ENCODE measurements at regions not wholly inside any gene's neighbourhood (a gene's known extent, or its start where the extent isn't known, plus 50 kb on each side); places are given as distances from the start of the nearest gene placed in this dataset.
"Not testable (repeated sequence)": the region's sequence is repeated elsewhere in the genome, so short reads cannot be mapped to it uniquely, and the experiment has no call there.

GRCh38 chr13:86870444-86870843, 800.7 kb upstream of the SLITRK5 start:
- Mint-ChIP-seq H3K4me3 (no peak overlapping the region), H3K27ac (no peak overlapping the region), H3K27me3 (no peaks in the 10 kb centered on the region), H3K9me3 (no peaks in the 10 kb centered on the region), H3K4me1 (no peaks in the 10 kb centered on the region)
- DNase-seq = no peak
- ATAC-seq = no peak

DNA sequence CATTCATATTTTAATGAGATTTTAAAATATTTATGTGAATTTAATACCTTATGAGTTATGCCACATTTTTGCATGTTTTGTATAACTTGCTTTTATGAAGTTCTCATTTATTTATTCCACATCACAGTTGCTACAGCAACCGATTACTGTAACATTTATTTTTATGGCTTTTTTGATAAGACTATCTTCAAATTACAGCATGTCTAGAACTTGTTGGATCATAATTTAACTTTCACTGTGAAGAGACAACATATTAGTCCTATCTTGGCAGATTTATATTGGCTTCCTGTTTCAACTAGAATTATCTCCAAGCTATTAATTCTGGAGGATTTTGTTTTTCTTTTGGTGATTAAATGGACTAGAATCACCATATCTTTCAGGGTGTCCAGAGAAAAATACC, 793.7 kb upstream of the SLITRK5 start:
- Mint-ChIP-seq H3K27me3 (no peaks in the 10 kb centered on the region), H3K4me1 (no peaks in the 10 kb centered on the region), H3K4me3 (no peak overlapping the region), H3K27ac (no peak overlapping the region), H3K9me3 (peaks cover 0 to 3% of the 10 kb centered on the region in 2 donors)
- no peak for ATAC-seq
- DNase-seq = no peak

GRCh38 chr13:86878781-86879180, 792.4 kb upstream of the SLITRK5 start:
- ATAC-seq (no peak), DNase-seq (no peak)
- H3K4me1 Mint-ChIP-seq = no peaks in the 10 kb centered on the region

GRCh38 chr13:86881390-86881789, 789.8 kb upstream of the SLITRK5 start:
- Mint-ChIP-seq H3K27ac (no peak overlapping the region), H3K27me3 (no peaks in the 10 kb centered on the region), H3K4me1 (no peaks in the 10 kb centered on the region), H3K4me3 (no peak overlapping the region), H3K9me3 (peaks cover 0 to 13% of the 10 kb centered on the region in 2 donors)
- DNase-seq (no peak), ATAC-seq (no peak)

More at GRCh38 chr13:86878781-86879180, 792.4 kb upstream of the SLITRK5 start:
- Mint-ChIP-seq H3K9me3 (peaks cover 0 to 7% of the 10 kb centered on the region in 2 donors), H3K27me3 (no peaks in the 10 kb centered on the region), H3K27ac (no peak overlapping the region), H3K4me3 (no peak overlapping the region)

- H3K4me3 Mint-ChIP-seq = no peak overlapping the region
- DNase-seq = no peak
- ATAC-seq = no peak
- no peaks in the 10 kb centered on the region for H3K4me1 Mint-ChIP-seq
- no peak overlapping the region for H3K27ac Mint-ChIP-seq
- H3K27me3 Mint-ChIP-seq = no peaks in the 10 kb centered on the region
- H3K9me3 Mint-ChIP-seq = peaks cover 0 to 13% of the 10 kb centered on the region in 2 donors
Measured at GRCh38 chr13:86882107-86882506, 789.1 kb upstream of the SLITRK5 start.

GRCh38 chr13:86882835-86883234, 788.3 kb upstream of the SLITRK5 start:
- ATAC-seq (no peak), DNase-seq (no peak)
- Mint-ChIP-seq H3K27ac (no peak overlapping the region), H3K27me3 (no peaks in the 10 kb centered on the region), H3K9me3 (peaks cover 0 to 13% of the 10 kb centered on the region in 2 donors), H3K4me1 (no peaks in the 10 kb centered on the region), H3K4me3 (no peak overlapping the region)

- no peaks in the 10 kb centered on the region for H3K27me3 Mint-ChIP-seq
- ATAC-seq (no peak), DNase-seq (no peak)
Measured at GRCh38 chr13:86892330-86892729, 778.8 kb upstream of the SLITRK5 start.

GRCh38 chr13:86900906-86901305, 770.3 kb upstream of the SLITRK5 start:
- no peaks in the 10 kb centered on the region for H3K27me3 Mint-ChIP-seq

More at GRCh38 chr13:86892330-86892729, 778.8 kb upstream of the SLITRK5 start:
- H3K4me3 Mint-ChIP-seq = no peak overlapping the region
- H3K9me3 Mint-ChIP-seq = peaks cover 0 to 4% of the 10 kb centered on the region in 2 donors
- no peaks in the 10 kb centered on the region for H3K4me1 Mint-ChIP-seq
- H3K27ac Mint-ChIP-seq = no peak overlapping the region

DNA sequence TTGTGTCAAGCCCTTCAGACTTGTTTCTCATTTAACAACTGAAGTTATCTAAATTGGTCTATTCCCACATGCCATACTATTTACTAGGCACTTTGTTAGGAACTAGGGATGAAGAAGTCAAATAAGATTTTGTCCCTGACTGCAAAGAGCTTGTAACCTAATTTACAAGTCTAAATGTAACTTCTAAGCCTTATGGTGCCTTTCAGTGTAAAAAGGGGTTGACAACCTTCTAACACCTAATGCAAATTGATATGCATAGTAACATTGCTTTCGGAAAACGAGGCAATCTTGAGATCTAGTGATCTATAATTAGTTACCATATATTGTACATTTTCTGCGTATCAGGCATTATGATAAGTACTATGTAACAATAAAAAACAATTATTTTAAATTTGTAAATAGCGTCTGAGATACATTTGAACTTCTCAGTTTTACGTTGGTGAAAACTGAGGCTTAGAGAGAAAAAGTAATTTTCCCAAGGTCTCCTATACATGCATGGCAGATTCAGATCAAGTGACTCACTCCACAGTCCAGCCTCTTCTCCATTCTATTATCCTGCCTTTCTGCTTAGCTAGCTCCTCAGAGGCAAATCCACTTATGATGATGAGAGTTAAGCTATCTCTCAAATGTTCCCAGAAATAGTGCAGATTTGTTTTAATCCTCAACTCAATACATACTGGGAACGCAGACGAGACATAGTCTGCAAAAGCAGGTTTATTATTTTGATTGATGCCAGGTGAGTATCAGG, 764.9 kb upstream of the SLITRK5 start:
- no peak overlapping the region for H3K4me3 Mint-ChIP-seq
- H3K9me3 Mint-ChIP-seq = peaks cover 0 to 7% of the 10 kb centered on the region in 2 donors
- DNase-seq = no peak
- no peaks in the 10 kb centered on the region for H3K4me1 Mint-ChIP-seq
- H3K27me3 Mint-ChIP-seq = no peaks in the 10 kb centered on the region
- no peak for ATAC-seq
- H3K27ac Mint-ChIP-seq = no peak overlapping the region

More at GRCh38 chr13:86900906-86901305, 770.3 kb upstream of the SLITRK5 start:
- DNase-seq = no peak
- ATAC-seq = no peak
- peaks cover 0 to 4% of the 10 kb centered on the region in 2 donors for H3K9me3 Mint-ChIP-seq
- H3K4me3 Mint-ChIP-seq = no peak overlapping the region
- no peak overlapping the region for H3K27ac Mint-ChIP-seq
- H3K4me1 Mint-ChIP-seq = no peaks in the 10 kb centered on the region

DNA sequence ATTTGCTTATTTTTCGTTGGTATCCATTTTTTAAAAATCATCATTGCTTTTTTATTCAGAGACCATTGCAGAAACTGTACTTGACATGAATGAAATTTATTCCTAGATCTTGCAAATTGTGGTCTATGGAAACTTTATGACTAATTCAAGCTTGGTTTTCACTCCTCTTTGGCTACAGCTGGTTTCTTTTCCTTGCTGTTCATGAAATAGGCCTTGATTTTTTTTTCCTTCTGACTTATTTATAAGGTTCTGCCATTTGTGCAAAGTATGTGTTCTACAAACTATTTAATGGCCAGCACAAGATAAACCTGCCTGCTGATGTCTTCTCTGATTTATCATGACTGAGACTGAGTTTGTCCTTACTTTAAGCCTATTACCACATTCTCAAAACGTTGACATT, 764.0 kb upstream of the SLITRK5 start:
- H3K27ac Mint-ChIP-seq = no peak overlapping the region

DNA sequence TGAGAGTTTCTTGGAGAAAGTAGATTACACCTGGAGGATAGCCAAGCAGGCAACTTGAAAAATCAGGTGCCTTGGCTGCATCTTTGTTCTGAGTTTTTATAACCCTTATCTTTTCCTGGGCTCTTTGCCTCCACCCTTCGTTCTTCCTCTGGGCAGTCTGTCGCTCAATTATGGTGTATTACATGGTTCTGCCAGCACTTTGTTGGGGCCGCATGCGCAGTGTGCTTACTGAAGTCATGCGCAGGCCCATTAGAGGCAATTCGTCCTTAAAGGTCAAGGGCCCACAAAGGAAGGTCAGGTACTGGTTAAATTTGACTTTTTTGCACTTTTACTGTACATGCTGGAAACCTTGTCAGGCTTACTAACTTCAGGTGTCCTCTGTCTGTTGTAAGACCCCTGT, 761.9 kb upstream of the SLITRK5 start:
- no peaks in the 10 kb centered on the region for H3K4me1 Mint-ChIP-seq
- no peak overlapping the region for H3K27ac Mint-ChIP-seq
- no peak overlapping the region for H3K4me3 Mint-ChIP-seq
- H3K27me3 Mint-ChIP-seq = no peaks in the 10 kb centered on the region
- ATAC-seq = no peak
- peaks cover 7% of the 10 kb centered on the region in 2 donors for H3K9me3 Mint-ChIP-seq
- no peak for DNase-seq

More for the DNA sequence above, 764.0 kb upstream of the SLITRK5 start:
- no peak overlapping the region for H3K4me3 Mint-ChIP-seq
- peaks cover 0 to 7% of the 10 kb centered on the region in 2 donors for H3K9me3 Mint-ChIP-seq
- DNase-seq (no peak), ATAC-seq (no peak)
- H3K27me3 Mint-ChIP-seq = no peaks in the 10 kb centered on the region
- no peaks in the 10 kb centered on the region for H3K4me1 Mint-ChIP-seq

DNA sequence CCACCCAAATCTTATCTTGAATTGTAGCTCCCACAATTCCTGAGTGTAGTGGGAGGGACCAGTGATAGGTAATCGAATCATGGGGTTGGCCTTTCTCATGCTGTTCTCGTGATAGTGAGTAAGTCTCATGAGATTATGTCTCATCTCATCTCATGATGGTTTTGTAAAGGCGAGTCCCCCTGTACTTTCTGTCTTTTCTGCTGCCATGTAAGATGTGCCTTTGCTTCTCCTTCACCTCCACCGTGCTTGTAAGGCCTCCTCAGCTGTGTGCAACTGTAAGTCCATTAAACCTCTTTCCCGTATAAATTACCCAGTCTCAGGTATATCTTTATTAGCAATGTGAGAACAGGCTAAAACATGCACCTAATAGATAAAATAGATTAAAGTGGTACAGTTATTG, 756.4 kb upstream of the SLITRK5 start:
- H3K9me3 Mint-ChIP-seq = peaks cover 13 to 19% of the 10 kb centered on the region in 2 donors
- no peaks in the 10 kb centered on the region for H3K4me1 Mint-ChIP-seq
- no peak overlapping the region for H3K4me3 Mint-ChIP-seq
- DNase-seq (no peak), ATAC-seq (no peak)
- no peak overlapping the region for H3K27ac Mint-ChIP-seq
- no peaks in the 10 kb centered on the region for H3K27me3 Mint-ChIP-seq

DNA sequence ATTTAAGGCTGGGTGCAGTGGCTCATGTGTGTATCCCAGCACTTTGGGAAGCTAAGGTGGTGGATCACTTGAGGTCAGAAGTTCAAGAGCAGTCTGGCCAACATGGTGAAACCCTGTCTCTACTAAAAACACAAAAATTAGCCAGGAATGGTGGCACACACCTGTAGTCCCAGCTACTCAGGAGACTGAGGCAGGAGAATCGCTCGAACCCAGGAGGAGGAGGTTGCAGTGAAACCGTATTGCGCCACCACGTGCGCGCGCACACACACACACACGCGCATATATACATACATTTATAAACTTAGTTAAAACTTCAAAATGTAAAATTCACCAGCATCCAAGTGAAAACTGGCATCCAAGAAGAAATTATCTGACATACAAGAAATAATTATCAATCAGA, 753.7 kb upstream of the SLITRK5 start:
- not testable (repeated sequence) for H3K27me3 Mint-ChIP-seq, H3K4me1 Mint-ChIP-seq, ATAC-seq, H3K4me3 Mint-ChIP-seq, DNase-seq, H3K27ac Mint-ChIP-seq
- H3K9me3 Mint-ChIP-seq = peaks cover 9 to 19% of the 10 kb centered on the region in 2 donors

- Mint-ChIP-seq H3K9me3 (peaks cover 9 to 12% of the 10 kb centered on the region in 2 donors), H3K27me3 (no peaks in the 10 kb centered on the region)
Measured at GRCh38 chr13:86918682-86919081, 752.5 kb upstream of the SLITRK5 start.

GRCh38 chr13:86920961-86921360, 750.2 kb upstream of the SLITRK5 start:
- no peak overlapping the region for H3K4me3 Mint-ChIP-seq
- no peak overlapping the region for H3K27ac Mint-ChIP-seq
- H3K9me3 Mint-ChIP-seq = peaks cover 9 to 20% of the 10 kb centered on the region in 2 donors

More at GRCh38 chr13:86918682-86919081, 752.5 kb upstream of the SLITRK5 start:
- ATAC-seq (no peak), DNase-seq (no peak)
- no peak overlapping the region for H3K27ac Mint-ChIP-seq
- H3K4me3 Mint-ChIP-seq = no peak overlapping the region
- no peaks in the 10 kb centered on the region for H3K4me1 Mint-ChIP-seq

GRCh38 chr13:86922936-86923335, 748.2 kb upstream of the SLITRK5 start:
- DNase-seq (no peak), ATAC-seq (no peak)
- Mint-ChIP-seq H3K27ac (no peak overlapping the region), H3K27me3 (no peaks in the 10 kb centered on the region), H3K4me1 (no peaks in the 10 kb centered on the region), H3K4me3 (no peak overlapping the region), H3K9me3 (peaks cover 7 to 8% of the 10 kb centered on the region in 2 donors)

More at GRCh38 chr13:86920961-86921360, 750.2 kb upstream of the SLITRK5 start:
- H3K4me1 Mint-ChIP-seq = no peaks in the 10 kb centered on the region
- ATAC-seq (no peak), DNase-seq (no peak)
- no peaks in the 10 kb centered on the region for H3K27me3 Mint-ChIP-seq

Data from stimulated activated naive CD8-positive, alpha-beta T cell treated with anti-CD3 and anti-CD28 coated beads, Interleukin-15, amount 100 ng/mL, for 72 hours (primary cell).